Keratinocyte (primary cell): ENCODE measurements at regions not wholly inside any gene's neighbourhood (a gene's known extent, or its start where the extent isn't known, plus 50 kb on each side); places are given as distances from the start of the nearest gene placed in this dataset.

Source experiments
- DNase-seq: peaks from one replicate; pipeline ENCODE4 v3.0.0-alpha.2; 2011; ENCODE audit warnings: low read depth, missing footprints, low spot score
- FAIRE-seq: peaks from 2 replicates; lab custom pipeline; 2011; peaks lifted over from hg19 to GRCh38; lab: Jason Lieb, UNC
- H2AFZ ChIP-seq: 2 replicates; pipeline ENCODE4 v1.6.0; 2012; ENCODE audit warnings: low read length, control low read depth, inconsistent platforms; ENCODE audit not compliant: control insufficient read depth
- H3K27ac ChIP-seq: 2 replicates; pipeline ENCODE4 v1.5.1; 2011; ENCODE audit warnings: low read length; ENCODE audit not compliant: control insufficient read depth, insufficient read depth
- H3K27me3 ChIP-seq: 3 replicates; pipeline ENCODE4 v1.6.0; 2011; ENCODE audit warnings: low read length; ENCODE audit not compliant: control insufficient read depth, insufficient read depth; ENCODE audit errors: extremely low read depth
- H3K36me3 ChIP-seq, 2 experiments: 2 replicates in 1 of 2; 3 replicates in 1 of 2; pipeline ENCODE4 v1.5.1; 2011; ENCODE audit warnings: low read length in 2 of 2, mild to moderate bottlenecking in 1 of 2; ENCODE audit not compliant: control insufficient read depth in 2 of 2, insufficient read depth in 2 of 2; ENCODE audit errors: extremely low read depth in 1 of 2
- H3K4me1 ChIP-seq: 3 replicates; pipeline ENCODE4 v1.5.1; 2011; ENCODE audit warnings: low read length; ENCODE audit not compliant: control insufficient read depth, insufficient read depth; ENCODE audit errors: extremely low read depth
- H3K4me2 ChIP-seq: 3 replicates; pipeline ENCODE4 v1.6.0; 2011; ENCODE audit warnings: low read depth, low read length; ENCODE audit not compliant: control insufficient read depth, insufficient read depth; ENCODE audit errors: extremely low read depth
- H3K4me3 ChIP-seq, 3 experiments: fragments of 200-600 bp in 1 of 3; sonication (generic) in 1 of 3; 2 replicates in 2 of 3; 3 replicates in 1 of 3; pipeline ENCODE4 v1.5.1; 2011 to 2016; ENCODE audit warnings: low read length in 3 of 3, mild to moderate bottlenecking in 3 of 3, control low read depth in 2 of 3, inconsistent platforms in 1 of 3, low read depth in 1 of 3, mixed read lengths in 1 of 3, mixed run types in 1 of 3, moderate library complexity in 1 of 3; ENCODE audit not compliant: control insufficient read depth in 2 of 3, insufficient read depth in 2 of 3; ENCODE audit errors: extremely low read depth in 1 of 3
- H3K79me2 ChIP-seq: 2 replicates; pipeline ENCODE4 v1.6.0; 2012; ENCODE audit warnings: low read length; ENCODE audit not compliant: control insufficient read depth, insufficient read depth
- H3K9ac ChIP-seq: 3 replicates; pipeline ENCODE4 v1.6.0; 2011; ENCODE audit warnings: low read length; ENCODE audit not compliant: control insufficient read depth, insufficient read depth; ENCODE audit errors: extremely low read depth
- H3K9me1 ChIP-seq: 3 replicates; pipeline ENCODE4 v1.6.0; 2011; ENCODE audit warnings: low read length; ENCODE audit not compliant: control insufficient read depth, insufficient read depth; ENCODE audit errors: extremely low read depth
- H3K9me3 ChIP-seq: 2 replicates; pipeline ENCODE4 v1.5.1; 2012; ENCODE audit warnings: low read depth, low read length; ENCODE audit not compliant: control insufficient read depth
- H4K20me1 ChIP-seq: 3 replicates; pipeline ENCODE4 v1.6.0; 2011; ENCODE audit warnings: low read length; ENCODE audit not compliant: control insufficient read depth, insufficient read depth; ENCODE audit errors: extremely low read depth
- EZH2 ChIP-seq: IDR thresholded peaks from one replicate; pipeline ENCODE4 v1.6.1; 2012; ENCODE audit warnings: inconsistent platforms, mild to moderate bottlenecking, low read length, moderate library complexity
- dilution Hi-C: fragments of 300-500 bp; cut with MboI; formaldehyde crosslinking; loops from one replicate; pipeline ENCODE4 v1.7.0; 2020; ENCODE audit warnings: low sequenced_read_pairs; ENCODE audit not compliant: extremely low pct_ligation_motif_present
- TF ChIP-seq, protein P1 (sequence below), 3 experiments: IDR thresholded peaks in 1 of 3; conservative IDR thresholded peaks in 1 of 3; optimal IDR thresholded peaks in 1 of 3; 2 replicates in 2 of 3; 3 replicates in 1 of 3; pipeline versions ENCODE3 to v1.5.1; 2011; ENCODE audit warnings: low read length in 3 of 3, mild to moderate bottlenecking in 3 of 3, moderate library complexity in 2 of 3, control low read depth in 1 of 3, inconsistent platforms in 1 of 3; ENCODE audit not compliant: insufficient read depth in 2 of 3; ENCODE audit errors: extremely low read depth in 1 of 3

DNA sequence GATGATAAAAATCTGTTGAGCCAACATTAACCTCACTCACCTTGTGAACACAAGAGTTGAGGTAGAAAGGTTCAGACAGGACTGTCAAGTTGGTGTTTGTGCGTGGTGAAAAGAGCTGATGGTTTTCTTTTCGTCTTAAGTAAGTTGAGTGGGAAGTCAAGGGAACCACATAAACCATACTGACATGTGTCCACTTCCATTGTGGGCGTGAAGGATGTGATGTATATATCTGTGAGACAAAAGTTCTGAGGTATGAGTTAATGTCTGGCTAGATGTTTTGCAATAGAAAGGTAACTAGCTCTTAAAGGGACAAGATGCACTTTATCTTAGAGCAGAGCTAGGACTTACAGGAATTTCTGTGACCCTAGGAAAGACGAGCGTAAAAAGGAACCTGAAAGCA is 1272.1 kb upstream of the ADGRB3 start:
- H3K4me1 ChIP-seq, result no peaks in the 10 kb centered on the region
- H3K27ac ChIP-seq, result no peak overlapping the region
- DNase-seq (no peak), FAIRE-seq (no peak)
- H3K9ac ChIP-seq, result no peak overlapping the region
- H2AFZ ChIP-seq, result no peak overlapping the region
- H3K27me3 ChIP-seq, result no peaks in the 10 kb centered on the region
- H3K36me3 ChIP-seq, result no peaks in the 10 kb centered on the region
- TF ChIP-seq EZH2, result no peak
- H3K4me3 ChIP-seq, result no peak overlapping the region
- H3K4me2 ChIP-seq, result no peak overlapping the region
- no peaks in the 10 kb centered on the region for H4K20me1 ChIP-seq
- no peaks in the 10 kb centered on the region for H3K9me1 ChIP-seq
- dilution Hi-C loops, result no loop called here
- H3K79me2 ChIP-seq, result no peaks in the 10 kb centered on the region
- no peaks in the 10 kb centered on the region for H3K9me3 ChIP-seq

DNA sequence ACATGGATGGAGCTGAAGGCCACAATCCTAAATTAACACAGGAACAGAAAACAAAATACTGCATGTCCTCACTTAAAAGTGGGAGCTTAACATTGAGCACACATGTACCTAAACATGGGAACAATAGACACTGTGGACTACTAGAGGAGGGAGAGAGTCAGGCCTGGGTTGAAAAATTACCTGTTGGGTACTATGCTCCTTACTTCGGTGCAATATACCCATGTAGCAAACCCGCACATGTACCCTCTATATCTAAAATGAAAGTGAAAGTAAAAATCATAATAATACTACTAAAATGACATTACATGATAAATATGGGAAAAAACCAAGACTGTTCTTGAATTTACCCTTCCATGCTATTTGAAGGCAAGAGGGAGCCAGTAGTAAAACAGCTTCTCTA is 1273.8 kb upstream of the ADGRB3 start:
- H4K20me1 ChIP-seq, result no peaks in the 10 kb centered on the region
- H2AFZ ChIP-seq, result peak overlapping the region; percentile 75
- no peak for TF ChIP-seq EZH2
- TF ChIP-seq, protein P1, sequence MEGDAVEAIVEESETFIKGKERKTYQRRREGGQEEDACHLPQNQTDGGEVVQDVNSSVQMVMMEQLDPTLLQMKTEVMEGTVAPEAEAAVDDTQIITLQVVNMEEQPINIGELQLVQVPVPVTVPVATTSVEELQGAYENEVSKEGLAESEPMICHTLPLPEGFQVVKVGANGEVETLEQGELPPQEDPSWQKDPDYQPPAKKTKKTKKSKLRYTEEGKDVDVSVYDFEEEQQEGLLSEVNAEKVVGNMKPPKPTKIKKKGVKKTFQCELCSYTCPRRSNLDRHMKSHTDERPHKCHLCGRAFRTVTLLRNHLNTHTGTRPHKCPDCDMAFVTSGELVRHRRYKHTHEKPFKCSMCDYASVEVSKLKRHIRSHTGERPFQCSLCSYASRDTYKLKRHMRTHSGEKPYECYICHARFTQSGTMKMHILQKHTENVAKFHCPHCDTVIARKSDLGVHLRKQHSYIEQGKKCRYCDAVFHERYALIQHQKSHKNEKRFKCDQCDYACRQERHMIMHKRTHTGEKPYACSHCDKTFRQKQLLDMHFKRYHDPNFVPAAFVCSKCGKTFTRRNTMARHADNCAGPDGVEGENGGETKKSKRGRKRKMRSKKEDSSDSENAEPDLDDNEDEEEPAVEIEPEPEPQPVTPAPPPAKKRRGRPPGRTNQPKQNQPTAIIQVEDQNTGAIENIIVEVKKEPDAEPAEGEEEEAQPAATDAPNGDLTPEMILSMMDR (optimal IDR thresholded peaks at IDR 0.05 in 1 of 3, IDR thresholded peaks at IDR 0.05 in 1 of 3, conservative IDR thresholded peaks at IDR 0.05 in 1 of 3; ENCODE audit: extremely low read depth in 1 of 3, insufficient read depth in 2 of 3, low read length in 3 of 3), result no peak
- no peak overlapping the region for H3K4me3 ChIP-seq
- FAIRE-seq (no peak), DNase-seq (no peak)
- no peaks in the 10 kb centered on the region for H3K9me3 ChIP-seq
- no peak overlapping the region for H3K27ac ChIP-seq
- no peaks in the 10 kb centered on the region for H3K9me1 ChIP-seq
- no peaks in the 10 kb centered on the region for H3K79me2 ChIP-seq
- H3K9ac ChIP-seq, result no peak overlapping the region
- H3K36me3 ChIP-seq, result no peaks in the 10 kb centered on the region
- no peaks in the 10 kb centered on the region for H3K4me1 ChIP-seq
- peak overlapping the region; percentile 2 for H3K4me2 ChIP-seq
- no peaks in the 10 kb centered on the region for H3K27me3 ChIP-seq
- dilution Hi-C loops, result no loop called here

DNA sequence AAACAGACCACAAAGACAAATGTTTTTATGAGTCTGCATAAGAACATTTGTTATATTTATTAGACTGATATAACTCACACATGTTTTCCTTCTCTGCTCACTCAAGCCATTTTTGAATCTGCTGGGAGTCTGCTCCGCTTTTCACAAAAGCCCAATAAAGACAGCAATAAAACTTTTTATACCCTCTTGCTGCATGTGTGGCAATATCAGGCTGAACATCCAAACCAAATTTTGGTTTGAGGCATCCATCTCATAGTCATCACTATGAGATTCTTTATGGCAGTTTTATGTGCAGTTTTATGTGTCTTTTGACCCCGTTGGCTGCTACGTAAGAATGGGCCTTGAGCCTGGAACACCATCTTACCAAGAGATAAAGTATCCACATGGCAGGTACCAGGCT is 1276.8 kb upstream of the ADGRB3 start:
- TF ChIP-seq, protein P1 (optimal IDR thresholded peaks at IDR 0.05 in 1 of 3, IDR thresholded peaks at IDR 0.05 in 1 of 3, conservative IDR thresholded peaks at IDR 0.05 in 1 of 3; ENCODE audit: extremely low read depth in 1 of 3, insufficient read depth in 2 of 3, low read length in 3 of 3), result no peak
- no peak for TF ChIP-seq EZH2
- Histone ChIP-seq H3K9me1 (no peaks in the 10 kb centered on the region), H3K36me3 (no peaks in the 10 kb centered on the region), H3K9me3 (no peaks in the 10 kb centered on the region), H4K20me1 (no peaks in the 10 kb centered on the region), H3K4me3 (no peak overlapping the region), H3K79me2 (no peaks in the 10 kb centered on the region), H3K4me1 (no peaks in the 10 kb centered on the region), H3K27ac (no peak overlapping the region), H3K9ac (no peak overlapping the region), H2AFZ (no peak overlapping the region), H3K4me2 (no peak overlapping the region), H3K27me3 (no peaks in the 10 kb centered on the region)
- FAIRE-seq (no peak), DNase-seq (no peak)
- dilution Hi-C loops, result no loop called here
